ENCODE measurements at regions not wholly inside any gene's neighbourhood (a gene's known extent, or its start where the extent isn't known, plus 50 kb on each side); places are given as distances from the start of the nearest gene placed in this dataset.
"Not testable (repeated sequence)": the region's sequence is repeated elsewhere in the genome, so short reads cannot be mapped to it uniquely, and the experiment has no call there.

DNA sequence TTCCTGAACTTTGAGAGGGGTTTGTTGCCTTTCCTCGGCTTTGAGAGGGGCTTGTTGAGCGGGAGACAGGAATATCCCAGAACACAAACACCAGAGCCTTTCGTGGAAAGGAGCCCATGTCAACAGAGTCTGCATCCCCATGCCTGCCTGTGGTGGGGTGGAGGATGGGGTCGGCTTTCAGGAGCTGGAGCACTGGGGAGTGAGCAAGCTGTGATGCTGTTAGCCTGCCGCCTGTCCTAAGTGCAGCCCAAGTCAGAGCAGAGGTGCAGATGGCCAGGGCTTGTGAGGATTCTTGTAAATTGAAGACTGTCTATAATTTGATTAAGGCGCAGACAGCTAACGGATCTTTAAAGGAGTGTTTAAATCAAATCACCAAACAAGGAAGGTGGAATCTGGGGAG lies 103.3 kb upstream of the ANK2 start:
- no peak for DNase-seq

DNA sequence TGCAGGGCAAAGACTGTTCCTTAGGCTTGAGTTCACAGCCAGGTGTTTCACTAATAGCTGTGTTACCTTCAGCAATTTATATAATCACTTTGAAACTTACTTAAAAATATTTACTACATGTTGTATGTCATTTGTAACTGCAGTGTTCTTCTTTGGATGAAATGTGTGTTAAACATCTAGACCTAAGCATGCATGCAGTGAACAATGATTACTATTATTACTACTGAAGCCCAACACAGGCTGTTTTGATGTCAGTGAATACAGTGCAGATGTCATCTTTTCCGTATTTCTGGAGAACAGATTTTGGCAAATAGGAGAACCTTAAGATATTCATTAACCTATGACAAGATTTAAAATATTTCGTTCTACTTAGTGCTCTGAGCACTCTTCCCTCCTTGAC lies 101.8 kb upstream of the ANK2 start:
- no peak for DNase-seq

DNA sequence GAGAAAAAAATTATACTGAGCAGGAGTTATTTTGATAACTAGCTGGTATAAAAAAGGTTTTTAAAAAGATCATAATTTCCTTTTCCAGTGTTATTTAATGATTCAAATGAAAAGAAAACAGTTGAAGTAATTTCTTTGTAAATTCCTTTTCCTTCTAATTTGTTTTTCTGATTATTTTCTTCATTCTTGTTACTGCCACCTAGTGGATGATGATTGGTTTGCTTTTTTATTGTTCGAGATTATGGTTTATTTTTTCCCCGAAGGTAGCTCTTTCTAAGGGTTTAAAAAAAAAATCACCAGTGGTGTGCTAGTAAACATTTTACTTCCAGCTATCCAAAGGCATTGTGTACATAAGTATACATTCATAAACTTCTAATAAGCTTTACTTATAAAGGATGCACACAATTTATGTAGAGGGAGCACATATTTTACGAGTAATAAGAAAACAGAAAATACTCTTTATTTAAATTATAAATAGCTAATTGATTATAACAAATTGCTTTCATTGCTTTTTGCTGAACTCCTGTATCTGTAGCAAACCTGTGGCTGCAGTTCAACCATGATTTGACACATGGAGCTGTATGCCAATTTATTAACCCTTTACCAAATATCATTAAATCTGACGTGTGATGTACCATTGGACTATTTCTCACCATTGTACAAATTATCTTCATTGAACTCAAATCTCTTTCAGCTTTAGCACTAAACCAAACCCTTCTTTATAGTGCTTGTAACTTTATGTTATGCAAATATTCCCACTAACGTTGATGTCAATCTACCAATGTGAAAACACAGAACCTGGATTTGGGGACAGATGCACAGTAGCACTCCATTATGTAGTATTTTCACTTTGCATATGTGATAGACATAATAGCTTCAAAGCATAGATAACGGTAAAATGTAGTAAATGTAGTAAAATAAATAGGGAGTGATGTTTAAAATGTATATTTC lies 97.8 kb upstream of the ANK2 start:
- DNase-seq = no peak

DNA sequence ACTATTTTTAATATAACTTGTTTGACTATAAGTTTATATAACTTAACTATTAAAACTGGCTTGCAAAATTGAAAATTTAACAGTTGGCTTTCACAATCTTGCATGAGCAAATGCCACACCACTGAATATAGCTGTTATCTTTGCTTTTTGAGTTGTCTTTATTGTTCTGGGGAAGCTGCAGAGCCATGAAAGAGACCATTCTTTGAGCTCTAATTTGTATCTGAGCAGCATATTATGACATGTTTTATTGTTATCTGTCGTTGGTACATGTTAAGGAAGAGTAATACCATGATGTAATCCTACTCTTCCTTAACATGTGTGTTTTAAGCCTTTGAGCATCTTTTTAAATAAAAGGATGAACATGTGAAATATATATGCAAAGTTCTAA lies 97.1 kb upstream of the ANK2 start:
- DNase-seq = no peak

DNA sequence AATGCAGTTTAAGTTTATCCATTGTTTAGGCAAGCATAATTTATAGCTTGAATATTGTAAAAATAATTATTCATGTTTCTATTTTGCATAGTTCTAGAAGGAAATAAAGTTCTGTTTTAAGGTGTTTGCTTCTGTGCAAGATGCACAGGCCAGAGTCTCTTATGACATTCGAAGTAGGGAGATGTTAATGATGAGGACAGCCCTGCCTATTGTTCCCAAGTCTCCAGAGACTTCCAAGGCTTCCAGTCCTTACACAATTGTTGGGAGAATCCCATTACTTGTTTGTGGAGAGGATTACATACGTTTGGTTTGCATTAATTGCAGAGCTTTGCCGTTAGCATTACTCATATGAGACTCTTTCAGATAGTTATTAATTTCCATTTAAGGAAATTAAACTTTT lies 96.2 kb upstream of the ANK2 start:
- no peak for DNase-seq

DNA sequence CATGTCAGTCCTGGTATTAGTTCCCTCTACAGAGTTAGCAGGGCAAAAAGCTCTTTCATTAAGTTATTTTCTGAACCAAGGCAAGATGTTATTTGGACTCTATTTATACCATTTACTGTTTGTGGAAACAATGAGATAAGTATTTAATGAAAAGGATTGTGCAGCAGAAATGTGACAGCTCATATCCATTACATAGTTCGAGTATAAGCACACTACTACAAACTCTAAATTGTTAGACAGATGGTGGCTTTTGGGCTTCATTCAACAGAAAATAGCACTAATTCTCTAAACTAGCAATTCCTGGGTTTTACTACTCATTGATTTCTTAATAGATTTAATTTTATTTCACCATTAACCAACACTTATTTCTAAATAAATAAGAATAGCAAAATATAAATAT lies 95.2 kb upstream of the ANK2 start:
- no peak for DNase-seq

DNA sequence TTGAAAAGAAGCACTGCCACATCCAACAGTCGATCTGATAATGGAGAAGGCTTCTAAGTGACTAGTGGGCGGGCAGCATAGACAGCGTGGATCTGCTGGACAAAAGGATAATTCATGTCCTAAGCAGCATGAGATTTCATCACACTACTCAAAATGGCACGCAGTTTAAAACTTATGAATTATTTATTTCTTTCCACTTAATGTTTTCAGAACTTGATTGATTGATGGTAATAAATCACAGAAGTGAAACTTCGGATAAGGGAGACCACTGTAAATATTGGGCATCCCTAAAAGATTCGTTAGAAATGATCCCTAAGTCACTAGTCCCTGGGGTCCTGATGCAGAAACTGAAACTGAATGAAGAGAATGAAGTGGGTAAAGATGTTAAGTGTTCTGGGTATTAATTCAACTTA lies 93.0 kb upstream of the ANK2 start:
- DNase-seq = no peak

DNA sequence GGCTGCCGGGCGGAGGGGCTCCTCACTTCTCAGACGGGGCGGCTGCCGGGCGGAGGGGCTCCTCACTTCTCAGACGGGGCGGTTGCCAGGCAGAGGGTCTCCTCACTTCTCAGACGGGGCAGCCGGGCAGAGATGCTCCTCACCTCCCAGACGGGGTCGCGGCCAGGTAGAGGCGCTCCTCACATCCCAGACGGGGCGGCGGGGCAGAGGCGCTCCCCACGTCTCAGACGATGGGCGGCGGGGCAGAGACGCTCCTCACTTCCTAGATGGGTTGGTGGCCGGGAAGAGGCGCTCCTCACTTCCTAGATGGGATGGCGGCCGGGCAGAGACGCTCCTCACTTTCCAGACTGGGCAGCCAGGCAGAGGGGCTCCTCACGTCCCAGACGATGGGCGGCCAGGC lies 91.7 kb upstream of the ANK2 start:
- DNase-seq = not testable (repeated sequence)

DNA sequence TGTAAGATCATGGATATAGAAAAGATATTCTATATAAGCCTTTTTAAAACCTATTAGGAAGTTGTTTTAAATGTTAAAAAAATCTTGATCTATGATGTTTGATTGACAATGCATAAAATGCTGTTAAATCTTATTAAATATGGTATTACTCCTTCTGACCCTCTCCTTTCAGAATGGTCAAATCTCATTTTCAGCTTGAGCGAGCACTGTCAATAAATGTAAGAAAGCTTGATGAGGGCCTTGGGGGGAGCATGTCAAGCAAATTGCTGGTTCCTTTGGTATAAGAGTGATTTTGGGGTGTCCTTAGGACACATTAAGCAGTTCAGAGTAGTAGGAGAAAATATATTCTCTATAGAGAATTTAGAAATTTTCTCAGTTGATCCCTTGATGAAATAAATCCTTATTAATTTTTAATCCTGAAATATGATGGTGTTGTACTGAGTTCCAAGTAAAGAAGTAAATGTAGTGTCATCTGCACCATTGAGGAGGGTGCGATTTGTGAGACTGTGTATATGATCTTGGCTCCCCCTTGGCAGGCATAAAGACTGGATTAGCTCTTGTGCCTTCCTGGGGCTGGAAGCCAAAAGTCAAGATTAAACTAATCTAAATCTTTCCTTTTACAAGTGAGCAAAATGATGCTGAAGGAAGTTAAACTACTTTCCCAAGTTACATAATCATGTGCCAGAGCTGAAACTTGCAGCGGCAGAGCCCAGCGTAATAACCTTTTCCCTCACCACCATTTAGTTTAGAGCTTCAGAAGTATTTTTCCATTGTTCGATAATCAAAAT lies 82.6 kb upstream of the ANK2 start:
- DNase-seq = no peak

DNA sequence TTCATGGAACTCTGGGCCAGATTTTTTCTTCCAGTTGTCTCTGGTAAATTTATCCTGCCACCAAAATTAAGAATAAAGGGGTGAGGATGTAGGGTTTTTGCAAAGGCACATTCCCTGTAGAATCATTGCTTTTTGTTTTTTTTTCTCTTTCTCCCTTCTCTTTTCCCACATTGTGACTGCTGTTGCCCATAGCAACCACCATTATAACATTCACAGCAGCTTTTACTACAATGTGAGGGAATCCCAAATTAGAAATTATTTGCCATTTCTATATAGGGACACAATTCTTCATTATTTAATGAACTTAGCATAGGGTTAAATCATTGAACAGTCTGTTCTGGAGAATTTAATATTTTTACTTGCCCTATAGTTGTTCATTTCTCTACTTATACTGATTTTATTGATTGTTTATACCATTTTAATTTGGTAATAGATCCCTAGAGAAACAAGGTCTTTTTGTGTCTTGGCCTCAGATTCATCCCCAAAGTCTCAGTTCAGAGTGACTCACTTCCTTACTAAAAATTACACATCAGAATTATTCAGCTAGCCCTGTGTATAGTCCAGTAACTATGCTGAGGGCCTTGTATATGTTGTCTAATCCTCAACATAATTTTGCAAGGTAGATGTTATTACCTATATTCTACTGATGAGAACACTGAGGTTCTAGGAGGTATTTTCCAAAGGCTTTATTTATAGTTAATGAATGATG lies 80.8 kb upstream of the ANK2 start:
- no peak for DNase-seq

DNA sequence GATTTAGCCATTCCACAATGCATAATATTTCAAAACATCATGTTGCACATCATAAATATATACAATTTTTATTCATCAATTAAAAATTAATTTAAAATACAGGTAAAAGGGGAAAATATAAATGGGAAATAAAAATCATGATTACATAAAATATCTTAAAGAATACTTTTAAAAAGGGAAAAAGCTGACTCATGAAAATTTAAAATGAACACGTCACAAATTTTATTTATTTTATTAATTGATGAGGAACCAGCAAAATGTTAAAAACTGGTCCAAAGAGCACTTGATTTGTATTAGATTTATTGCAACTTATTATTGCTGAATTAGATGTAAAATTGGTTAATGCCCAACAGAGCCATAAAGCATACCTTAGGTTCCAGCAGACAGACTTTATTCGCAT lies 78.5 kb upstream of the ANK2 start:
- no peak for DNase-seq

DNA sequence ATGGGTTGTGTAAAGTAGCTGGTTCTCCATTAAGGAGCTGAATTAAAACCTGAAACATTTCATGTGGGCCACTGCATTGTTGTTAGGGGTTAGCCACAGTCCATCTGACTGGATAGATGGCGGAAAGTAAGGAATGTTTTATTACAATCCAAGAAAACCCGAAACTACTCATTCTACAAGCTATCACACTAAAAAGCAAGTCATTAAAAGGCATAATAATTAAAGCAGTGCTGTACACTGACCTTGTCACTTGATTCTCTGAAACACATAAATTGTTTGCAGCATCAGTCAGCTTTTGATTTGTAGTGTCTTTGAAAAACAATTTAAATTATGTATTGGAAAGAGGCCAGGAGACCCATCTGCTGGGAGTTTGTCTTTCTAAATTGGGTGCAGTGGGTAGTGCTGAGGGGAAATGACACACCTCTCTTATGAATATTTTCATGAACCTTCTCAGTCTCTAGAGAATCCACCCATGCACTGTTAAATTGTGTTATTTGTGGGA lies 75.7 kb upstream of the ANK2 start:
- DNase-seq = no peak

DNA sequence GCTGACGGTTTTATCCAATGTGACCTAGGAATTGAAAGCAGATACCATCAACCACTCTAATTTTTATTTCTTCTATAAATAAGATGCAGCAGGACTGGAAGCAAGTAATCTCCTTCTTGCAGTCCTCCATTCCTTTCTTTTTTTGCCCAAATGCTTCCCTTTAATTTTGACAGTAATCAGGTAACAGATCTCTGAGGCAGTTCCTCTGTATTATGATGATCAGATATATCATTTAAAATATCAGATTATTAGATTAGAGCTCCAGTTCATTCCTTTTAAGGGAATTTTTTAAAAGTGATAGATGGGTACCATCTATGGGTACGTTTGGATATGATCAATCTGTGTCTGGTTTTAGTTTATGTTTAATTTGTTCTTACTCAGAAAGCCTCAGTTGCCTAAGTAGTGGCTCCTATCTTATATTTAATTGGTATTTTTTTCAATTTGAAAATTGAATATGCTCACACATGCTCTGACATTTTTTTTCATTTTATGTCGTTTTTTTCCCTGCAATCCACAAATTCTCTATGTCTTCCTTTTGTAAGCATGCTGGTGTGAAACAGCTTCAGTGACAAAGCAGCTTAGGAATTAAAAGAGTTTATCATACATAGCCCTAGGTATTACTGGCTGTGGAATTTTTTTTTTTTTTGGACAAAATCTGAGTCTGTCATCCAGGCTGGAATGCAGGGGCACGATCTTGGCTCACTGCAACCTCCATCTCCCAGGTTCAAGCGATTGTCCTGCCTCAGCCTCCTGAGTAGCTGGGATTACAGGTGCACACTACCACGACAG lies 73.7 kb upstream of the ANK2 start:
- DNase-seq = no peak

DNA sequence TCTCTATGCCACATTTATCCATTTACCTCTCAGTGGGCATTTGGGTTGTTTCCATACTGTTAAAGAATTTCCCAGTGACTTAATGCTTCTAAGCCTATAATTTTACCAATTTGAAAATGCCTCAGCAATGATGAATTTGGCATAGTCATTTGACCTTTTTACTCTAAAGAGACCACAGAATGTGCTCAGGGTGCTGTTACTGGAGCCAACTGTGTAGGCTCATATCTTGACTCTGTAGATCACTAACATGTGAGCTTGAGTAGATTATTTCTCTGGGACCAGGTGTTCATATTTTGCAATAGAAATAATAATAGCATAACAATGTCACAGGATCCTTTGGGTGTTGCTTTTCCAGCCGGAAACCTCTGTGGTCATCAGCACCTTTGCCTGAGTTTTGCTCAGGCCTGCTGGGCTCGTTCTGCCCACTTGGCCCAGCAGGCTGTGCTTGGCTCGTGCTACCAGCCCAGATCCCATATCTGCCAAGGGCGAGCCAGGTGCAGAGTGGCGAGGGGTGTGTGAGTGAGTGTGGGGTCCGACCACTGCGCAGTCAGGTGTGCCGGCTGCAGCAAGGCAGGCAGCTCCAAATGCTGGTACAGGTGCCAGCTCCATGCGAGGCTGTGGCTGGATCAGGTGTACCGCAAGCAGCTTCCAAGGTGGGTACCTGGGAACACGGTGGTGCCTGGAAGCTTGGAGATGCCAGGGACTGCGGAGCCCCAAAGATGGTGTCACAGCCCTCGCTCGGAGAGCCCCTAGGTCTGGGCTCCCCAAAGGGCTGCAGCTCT lies 70.6 kb upstream of the ANK2 start:
- no peak for DNase-seq

DNA sequence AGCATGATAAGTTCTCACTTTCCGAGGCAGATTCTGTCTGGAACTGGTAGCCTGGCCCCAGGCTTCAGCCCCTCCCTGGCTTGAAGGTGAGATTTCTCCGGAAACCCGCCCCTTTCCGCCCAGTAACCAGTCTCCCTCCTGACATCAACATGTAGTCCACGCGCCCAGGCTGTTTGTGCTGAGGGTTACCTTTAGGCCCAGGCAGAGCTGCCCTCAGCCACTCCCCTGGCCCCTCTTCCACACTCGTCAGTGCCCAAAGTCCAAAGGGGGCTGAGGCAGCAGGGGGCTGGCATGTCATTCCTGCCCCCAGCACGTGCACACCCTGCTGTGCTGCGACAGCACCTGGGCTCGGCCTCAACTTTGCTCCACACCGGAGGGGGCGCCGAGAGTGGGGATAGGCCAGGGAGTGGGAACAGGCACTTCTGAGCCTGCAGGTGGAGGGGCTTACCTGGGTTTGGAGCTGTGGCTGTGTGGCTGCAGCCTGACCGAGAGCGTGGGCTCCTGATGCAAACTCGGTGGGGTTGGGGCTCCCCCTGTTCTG lies 69.5 kb upstream of the ANK2 start:
- DNase-seq = no peak

DNA sequence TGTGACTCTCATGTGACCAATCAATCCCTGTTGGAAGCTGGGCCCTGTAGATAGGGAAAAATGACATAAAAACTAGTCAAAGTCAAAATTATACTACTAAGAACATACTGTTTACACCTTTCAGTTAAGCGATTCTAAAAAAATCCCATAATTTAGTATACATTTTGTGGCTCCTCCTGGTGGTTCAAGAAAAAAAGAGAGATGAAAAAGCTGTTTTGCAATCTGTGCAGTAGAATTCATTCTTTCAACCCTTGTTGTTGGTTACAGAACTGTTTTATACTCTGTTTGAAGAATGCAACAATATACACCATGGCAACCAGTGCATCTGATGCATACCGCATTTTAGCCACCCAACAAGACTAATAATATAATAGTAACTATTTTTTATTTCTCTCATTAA lies 66.8 kb upstream of the ANK2 start:
- DNase-seq = no peak

DNA sequence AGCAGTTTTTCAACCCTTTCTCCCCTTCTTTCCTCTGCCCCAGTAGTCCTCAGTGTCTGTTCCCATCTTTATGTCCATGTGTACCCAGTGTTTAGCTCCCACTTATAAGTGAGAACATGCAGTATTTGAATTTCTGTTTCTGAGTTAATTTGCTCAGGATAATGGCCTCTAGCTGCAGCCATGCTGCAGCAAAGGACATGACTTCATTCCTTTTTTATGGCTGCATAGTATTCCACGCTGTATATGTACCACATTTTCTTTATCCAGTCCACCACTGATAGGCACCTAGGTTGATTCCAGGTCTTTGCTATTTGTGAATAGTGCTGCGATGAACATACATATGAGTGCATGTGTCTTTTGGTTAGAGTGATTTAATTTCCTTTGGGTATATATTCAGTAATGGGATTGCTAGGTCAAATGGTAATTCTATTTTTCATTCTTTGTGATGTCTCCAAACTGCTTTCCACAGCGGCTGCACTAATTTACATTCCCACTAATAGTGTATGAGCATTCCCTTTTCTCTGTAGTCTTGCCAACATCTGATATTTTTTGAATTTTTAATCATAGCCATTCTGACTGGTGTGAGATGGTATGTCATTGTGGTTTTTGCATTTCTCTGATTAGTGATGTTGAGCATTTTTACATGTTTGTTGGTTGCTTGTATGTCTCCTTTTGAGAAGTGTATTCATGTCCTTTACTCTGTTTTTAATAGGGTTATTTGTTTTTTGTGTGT lies 54.6 kb upstream of the ANK2 start:
- DNase-seq = no peak
